ENCODE measurements at regions not wholly inside any gene's neighbourhood (a gene's known extent, or its start where the extent isn't known, plus 50 kb on each side); places are given as distances from the start of the nearest gene placed in this dataset.

GRCh38 chr18:27752944-27753343 lies 424.0 kb downstream of the CDH2 start:
- no peak for DNase-seq (ENCODE audit: low spot score)

GRCh38 chr18:27750923-27751322 lies 426.0 kb downstream of the CDH2 start:
- no peak for DNase-seq (ENCODE audit: low spot score)

GRCh38 chr18:27750014-27750413 lies 426.9 kb downstream of the CDH2 start:
- peak; percentile 64 for DNase-seq (ENCODE audit: low spot score)

GRCh38 chr18:27749194-27749593 lies 427.7 kb downstream of the CDH2 start:
- no peak for DNase-seq (ENCODE audit: low spot score)

GRCh38 chr18:27746241-27746640 lies 430.7 kb downstream of the CDH2 start:
- DNase-seq (ENCODE audit: low spot score) = no peak

GRCh38 chr18:27735117-27735516 lies 441.8 kb downstream of the CDH2 start:
- no peak for DNase-seq (ENCODE audit: low spot score)

- no peak for DNase-seq (ENCODE audit: low spot score)
Measured at GRCh38 chr18:27731211-27731610, 445.7 kb downstream of the CDH2 start.

GRCh38 chr18:27728659-27729058 lies 448.3 kb downstream of the CDH2 start:
- DNase-seq (ENCODE audit: low spot score) = no peak

GRCh38 chr18:27724362-27724761 lies 452.6 kb downstream of the CDH2 start:
- DNase-seq (ENCODE audit: low spot score) = peak; percentile 3

- DNase-seq (ENCODE audit: low spot score) = no peak
Measured at GRCh38 chr18:27723168-27723567, 453.8 kb downstream of the CDH2 start.

- DNase-seq (ENCODE audit: low spot score) = no peak
Measured at GRCh38 chr18:27719680-27720079, 457.2 kb downstream of the CDH2 start.

- no peak for DNase-seq (ENCODE audit: low spot score)
Measured at GRCh38 chr18:27717816-27718215, 459.1 kb downstream of the CDH2 start.

- DNase-seq (ENCODE audit: low spot score) = no peak
Measured at GRCh38 chr18:27717250-27717649, 459.7 kb downstream of the CDH2 start.

GRCh38 chr18:27715751-27716150 lies 461.2 kb downstream of the CDH2 start:
- no peak for DNase-seq (ENCODE audit: low spot score)

- no peak for DNase-seq (ENCODE audit: low spot score)
Measured at GRCh38 chr18:27713738-27714095, 463.2 kb downstream of the CDH2 start.

GRCh38 chr18:27713037-27713737 lies 463.7 kb downstream of the CDH2 start:
- no peak for DNase-seq (ENCODE audit: low spot score)

- DNase-seq (ENCODE audit: low spot score) = no peak
Measured at GRCh38 chr18:27712066-27712465, 464.9 kb downstream of the CDH2 start.

GRCh38 chr18:27711382-27711781 lies 465.5 kb downstream of the CDH2 start:
- no peak for DNase-seq (ENCODE audit: low spot score)

- no peak for DNase-seq (ENCODE audit: low spot score)
Measured at GRCh38 chr18:27709344-27709743, 467.6 kb downstream of the CDH2 start.

GRCh38 chr18:27707201-27707600 lies 469.7 kb downstream of the CDH2 start:
- DNase-seq (ENCODE audit: low spot score) = no peak

GRCh38 chr18:27704736-27705361 lies 472.1 kb downstream of the CDH2 start:
- DNase-seq (ENCODE audit: low spot score) = no peak

- no peak for DNase-seq (ENCODE audit: low spot score)
Measured at GRCh38 chr18:27699137-27699536, 477.8 kb downstream of the CDH2 start.

GRCh38 chr18:27696148-27696547 lies 480.8 kb downstream of the CDH2 start:
- DNase-seq (ENCODE audit: low spot score) = no peak

GRCh38 chr18:27695503-27695902 lies 481.4 kb downstream of the CDH2 start:
- DNase-seq (ENCODE audit: low spot score) = no peak

Measured in pons (tissue), 1 donor.